HG02938 (cell line): ENCODE measurements at regions not wholly inside any gene's neighbourhood (a gene's known extent, or its start where the extent isn't known, plus 50 kb on each side); places are given as distances from the start of the nearest gene placed in this dataset.
"Not testable (repeated sequence)": the region's sequence is repeated elsewhere in the genome, so short reads cannot be mapped to it uniquely, and the experiment has no call there.

Experiments used
- ATAC-seq: cut with Tn5 transposase; IDR thresholded peaks from one replicate; pipeline ENCODE4 v1.9.1; 2021; ENCODE audit warnings: mild to moderate bottlenecking, moderate library complexity; ENCODE audit not compliant: unreplicated experiment

DNA sequence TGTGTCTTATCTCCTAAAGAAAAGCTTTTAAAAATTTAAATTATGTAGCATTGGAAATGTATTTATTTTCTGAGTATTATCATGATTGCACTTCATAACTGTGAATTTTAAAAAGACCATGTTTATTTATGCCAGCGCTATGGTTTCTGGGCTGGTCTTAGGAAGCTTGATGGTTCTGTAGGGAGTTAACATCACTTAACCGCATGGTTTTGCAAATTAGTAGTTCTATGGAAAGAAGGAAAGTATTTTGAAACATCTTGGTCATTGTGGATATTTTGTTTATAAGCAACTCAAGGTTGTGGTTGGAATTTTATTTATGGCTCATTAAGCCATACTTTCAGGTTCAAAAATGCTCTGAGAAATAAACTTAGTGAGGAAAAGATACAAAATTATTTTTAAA lies 549.4 kb downstream of the STK39 start:
- ATAC-seq = no peak

GRCh38 chr2:167697194-167697593 lies 550.2 kb downstream of the STK39 start:
- ATAC-seq = no peak

GRCh38 chr2:167692936-167693335 lies 554.5 kb downstream of the STK39 start:
- no peak for ATAC-seq

GRCh38 chr2:167692191-167692590 lies 555.2 kb downstream of the STK39 start:
- no peak for ATAC-seq

- no peak for ATAC-seq
Measured at GRCh38 chr2:167689444-167689843, 558.0 kb downstream of the STK39 start.

GRCh38 chr2:167686691-167687090 lies 560.7 kb downstream of the STK39 start:
- no peak for ATAC-seq

- ATAC-seq = no peak
Measured at GRCh38 chr2:167681234-167682015, 566.0 kb downstream of the STK39 start.

DNA sequence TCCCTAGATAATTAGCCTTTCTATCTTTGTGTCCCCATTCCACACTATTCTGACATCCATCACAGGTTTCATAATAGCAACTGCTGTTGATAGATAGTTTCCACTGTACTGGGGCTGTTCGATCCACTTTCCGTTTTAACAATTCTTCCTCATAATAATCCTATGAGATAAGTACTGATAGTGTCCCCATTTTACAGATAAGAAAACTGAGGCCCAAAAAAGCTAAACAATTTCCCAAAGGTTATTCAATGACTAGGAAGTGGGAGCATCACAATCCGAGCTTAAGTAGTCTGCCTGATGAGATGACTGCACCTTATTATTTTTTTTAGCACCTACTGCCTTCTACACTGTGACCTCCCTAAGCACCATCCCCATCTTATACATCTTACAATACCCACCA lies 569.2 kb downstream of the STK39 start:
- no peak for ATAC-seq

DNA sequence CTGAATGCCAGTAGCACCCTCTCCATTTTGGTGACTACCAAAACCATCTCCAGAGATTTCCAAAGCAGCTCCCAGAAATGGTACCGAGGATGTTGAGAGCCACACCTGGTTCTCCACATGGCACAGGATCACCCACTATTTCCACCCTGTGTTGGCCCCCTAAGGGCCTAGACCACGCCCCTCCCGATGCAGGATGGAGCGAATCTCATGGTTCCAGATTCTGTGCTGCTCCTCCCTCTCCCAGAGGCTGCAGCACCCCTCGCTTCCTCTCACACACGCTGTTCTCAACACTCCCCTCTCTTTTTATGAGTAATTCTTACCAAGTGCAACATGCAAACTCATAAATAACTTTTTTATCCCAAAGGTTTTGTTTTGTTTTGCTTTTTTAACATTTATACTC lies 571.5 kb downstream of the STK39 start:
- ATAC-seq = no peak

DNA sequence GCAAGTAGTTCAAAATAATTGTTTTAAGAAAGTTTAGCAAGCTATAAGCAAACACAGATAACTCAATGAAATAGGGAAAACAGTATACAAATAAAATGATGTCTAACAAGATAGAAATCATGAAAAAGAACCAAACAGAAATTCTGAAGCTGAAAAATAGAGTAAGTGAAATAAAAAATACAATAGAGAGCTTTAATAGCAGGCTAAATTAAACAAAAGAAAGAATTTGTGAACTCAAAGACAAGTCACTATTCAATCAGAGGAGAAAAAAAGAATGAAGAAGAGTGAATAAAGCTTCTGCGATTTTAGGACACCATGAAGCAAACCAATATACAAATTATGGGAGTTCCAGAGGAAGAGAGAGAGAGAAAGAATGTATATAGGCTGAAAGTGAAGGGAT lies 576.8 kb downstream of the STK39 start:
- no peak for ATAC-seq

GRCh38 chr2:167653131-167653530 lies 594.3 kb downstream of the STK39 start:
- ATAC-seq = no peak

- ATAC-seq = no peak
Measured at GRCh38 chr2:167652401-167652800, 595.0 kb downstream of the STK39 start.

DNA sequence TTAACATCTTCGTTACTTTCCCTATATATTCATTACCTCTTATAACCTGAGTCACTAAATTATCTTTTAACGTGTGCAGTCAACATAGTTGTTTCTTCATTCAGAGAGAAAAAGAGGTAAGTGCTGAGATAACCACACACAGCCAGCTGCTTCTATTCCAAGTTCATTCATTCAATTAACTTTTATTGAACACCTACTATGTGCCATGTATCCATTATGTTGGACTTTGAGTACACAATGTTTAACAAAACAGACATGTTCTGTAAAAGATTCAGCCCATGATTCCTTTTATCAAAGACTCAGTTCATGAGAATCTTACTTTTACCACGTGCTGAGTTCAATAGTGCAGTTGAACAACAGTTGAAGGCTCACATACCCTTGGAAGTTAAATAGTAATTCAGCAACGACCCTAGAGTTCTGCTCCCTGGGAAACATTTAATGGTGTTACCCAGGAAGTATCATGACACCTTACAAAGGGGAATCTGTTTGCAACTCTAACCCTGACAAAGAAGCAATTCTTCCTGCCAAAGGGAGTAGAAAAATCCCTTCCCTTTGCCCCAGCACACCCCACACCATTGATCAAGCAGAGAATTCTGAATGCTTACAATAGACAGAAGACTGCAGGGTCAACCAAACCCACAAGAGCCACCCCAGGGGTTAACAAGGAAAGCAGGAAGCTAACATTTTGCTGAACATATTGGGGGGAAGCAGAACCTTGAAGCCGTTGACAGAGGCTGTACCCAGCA lies 595.8 kb downstream of the STK39 start:
- ATAC-seq = no peak

- ATAC-seq = no peak
Measured at GRCh38 chr2:167646557-167646956, 600.8 kb downstream of the STK39 start.

DNA sequence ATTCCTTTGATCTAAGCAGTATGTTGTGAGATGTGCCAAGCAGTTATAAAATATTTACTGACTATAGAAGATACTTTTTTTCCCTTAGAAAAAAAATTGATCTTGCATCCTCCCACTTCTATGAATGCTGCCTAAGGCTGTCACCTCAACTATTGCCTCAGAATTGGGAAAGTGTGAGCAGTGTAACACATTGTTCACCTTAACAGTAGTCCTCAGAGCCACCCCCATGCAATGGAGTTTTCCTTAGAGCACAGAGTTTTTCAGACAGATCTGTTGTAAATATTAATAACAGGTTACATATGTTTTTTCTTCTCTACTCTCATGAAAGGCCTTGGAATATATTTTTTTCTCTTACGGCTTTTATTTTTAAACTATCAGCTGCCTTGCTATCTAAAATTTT lies 607.3 kb downstream of the STK39 start:
- ATAC-seq = no peak

- ATAC-seq = no peak
Measured at GRCh38 chr2:167637741-167638140, 609.7 kb downstream of the STK39 start.

GRCh38 chr2:167632271-167632670 lies 615.1 kb downstream of the STK39 start:
- ATAC-seq = not testable (repeated sequence)

DNA sequence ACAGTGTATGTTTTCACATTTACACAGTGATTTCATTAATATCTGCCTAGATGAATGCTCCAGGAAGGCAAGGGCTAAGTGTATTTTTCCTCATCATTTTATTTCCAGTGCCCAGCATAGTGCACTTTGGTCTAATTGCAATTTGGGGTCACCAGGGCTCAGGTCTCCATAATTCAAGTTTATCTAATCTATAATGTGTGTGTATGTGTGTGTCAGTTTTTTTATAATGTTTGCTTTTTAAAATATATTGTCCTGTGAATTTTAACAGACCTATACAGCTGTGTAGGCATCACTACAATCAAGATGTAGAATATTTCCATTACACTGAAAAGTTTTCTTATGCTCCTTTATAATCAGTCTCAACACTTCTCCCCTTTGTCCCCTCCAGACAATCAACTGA lies 620.4 kb downstream of the STK39 start:
- ATAC-seq = no peak

- ATAC-seq = no peak
Measured at GRCh38 chr2:167626301-167626700, 621.1 kb downstream of the STK39 start.

DNA sequence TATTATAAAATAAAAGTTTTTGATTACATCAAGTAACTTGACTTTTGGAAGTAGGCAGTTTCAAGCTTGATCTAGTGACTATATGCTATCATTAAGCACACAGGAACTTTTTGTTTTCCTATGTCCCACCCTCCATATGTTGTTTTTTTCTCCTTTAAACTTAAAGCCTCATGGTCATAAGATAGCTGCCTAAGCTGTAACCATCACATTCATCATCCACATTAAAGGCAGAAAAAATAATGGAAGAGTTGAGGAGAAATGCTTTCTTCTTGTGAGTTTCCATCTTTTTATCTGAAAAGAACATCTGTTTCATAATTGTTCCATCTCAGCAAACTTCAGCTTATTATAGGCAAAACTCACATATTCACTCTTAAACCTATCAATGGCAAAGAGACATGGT lies 630.4 kb downstream of the STK39 start:
- no peak for ATAC-seq

GRCh38 chr2:167613471-167613870 lies 633.9 kb downstream of the STK39 start:
- no peak for ATAC-seq

DNA sequence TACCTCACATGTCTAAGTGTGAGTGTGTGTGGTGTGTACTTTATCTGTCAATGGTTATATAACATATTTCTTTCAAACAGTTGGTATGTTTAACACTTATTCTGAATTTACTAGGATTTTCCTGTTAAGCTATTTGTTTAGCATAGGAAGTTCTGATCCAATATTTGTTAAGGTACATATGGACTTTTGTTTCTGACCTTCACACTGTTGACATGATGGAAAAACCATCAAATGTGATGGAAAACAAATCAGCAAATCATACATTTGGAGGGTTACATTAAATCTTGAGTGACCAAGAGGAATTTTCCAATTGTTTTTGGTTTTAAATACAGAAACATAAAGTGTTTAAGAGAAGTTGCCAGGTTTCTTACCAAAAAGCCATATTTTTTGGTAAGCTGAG lies 638.9 kb downstream of the STK39 start:
- ATAC-seq = no peak
